ENCODE measurements at regions not wholly inside any gene's neighbourhood (a gene's known extent, or its start where the extent isn't known, plus 50 kb on each side); places are given as distances from the start of the nearest gene placed in this dataset.

GRCh38 chr20:17012546-17013226 lies 214.2 kb upstream of the PCSK2 start:
- DNase-seq (ENCODE audit: low read depth, low spot score) (no peak), FAIRE-seq (no peak)
- Histone ChIP-seq H4K20me1 (ENCODE audit: control insufficient read depth, extremely low read depth, insufficient read depth, low read length) (no peaks in the 10 kb centered on the region), H2AFZ (ENCODE audit: control insufficient read depth, low read length) (no peak overlapping the region), H3K4me1 (ENCODE audit: control insufficient read depth, extremely low read depth, insufficient read depth, low read length) (no peaks in the 10 kb centered on the region), H3K36me3 (ENCODE audit: control insufficient read depth in 2 of 2, extremely low read depth in 1 of 2, insufficient read depth in 2 of 2, low read length in 2 of 2) (no peaks in the 10 kb centered on the region), H3K4me2 (ENCODE audit: control insufficient read depth, extremely low read depth, insufficient read depth, low read depth, low read length) (no peak overlapping the region), H3K79me2 (ENCODE audit: control insufficient read depth, insufficient read depth, low read length) (no peaks in the 10 kb centered on the region), H3K27me3 (ENCODE audit: control insufficient read depth, extremely low read depth, insufficient read depth, low read length) (no peaks in the 10 kb centered on the region), H3K27ac (ENCODE audit: control insufficient read depth, insufficient read depth, low read length) (no peak overlapping the region), H3K9me1 (ENCODE audit: control insufficient read depth, extremely low read depth, insufficient read depth, low read length) (no peaks in the 10 kb centered on the region), H3K9me3 (ENCODE audit: control insufficient read depth, low read depth, low read length) (no peaks in the 10 kb centered on the region), H3K4me3 (ENCODE audit: control insufficient read depth in 2 of 3, extremely low read depth in 1 of 3, insufficient read depth in 2 of 3, low read depth in 1 of 3, low read length in 3 of 3) (no peak overlapping the region), H3K9ac (ENCODE audit: control insufficient read depth, extremely low read depth, insufficient read depth, low read length) (no peak overlapping the region)
- dilution Hi-C loops (cut with MboI; ENCODE audit: extremely low pct_ligation_motif_present, low sequenced_read_pairs): no loop called here
- no peak for TF ChIP-seq CTCF (optimal IDR thresholded peaks at IDR 0.05 in 1 of 3, IDR thresholded peaks at IDR 0.05 in 1 of 3, conservative IDR thresholded peaks at IDR 0.05 in 1 of 3; ENCODE audit: extremely low read depth in 1 of 3, insufficient read depth in 2 of 3, low read length in 3 of 3)
- TF ChIP-seq EZH2 (IDR thresholded peaks at IDR 0.05; ENCODE audit: low read length): no peak

- TF ChIP-seq EZH2 (IDR thresholded peaks at IDR 0.05; ENCODE audit: low read length) (no peak), CTCF (optimal IDR thresholded peaks at IDR 0.05 in 1 of 3, IDR thresholded peaks at IDR 0.05 in 1 of 3, conservative IDR thresholded peaks at IDR 0.05 in 1 of 3; ENCODE audit: extremely low read depth in 1 of 3, insufficient read depth in 2 of 3, low read length in 3 of 3) (no peak)
- H3K79me2 ChIP-seq (ENCODE audit: control insufficient read depth, insufficient read depth, low read length): no peaks in the 10 kb centered on the region
- no peak overlapping the region for H3K4me3 ChIP-seq (ENCODE audit: control insufficient read depth in 2 of 3, extremely low read depth in 1 of 3, insufficient read depth in 2 of 3, low read depth in 1 of 3, low read length in 3 of 3)
- H3K4me2 ChIP-seq (ENCODE audit: control insufficient read depth, extremely low read depth, insufficient read depth, low read depth, low read length): no peak overlapping the region
- no peaks in the 10 kb centered on the region for H3K27me3 ChIP-seq (ENCODE audit: control insufficient read depth, extremely low read depth, insufficient read depth, low read length)
- H2AFZ ChIP-seq (ENCODE audit: control insufficient read depth, low read length): no peak overlapping the region
- no peak for DNase-seq (ENCODE audit: low read depth, low spot score)
- no peak overlapping the region for H3K9ac ChIP-seq (ENCODE audit: control insufficient read depth, extremely low read depth, insufficient read depth, low read length)
- H3K27ac ChIP-seq (ENCODE audit: control insufficient read depth, insufficient read depth, low read length): no peak overlapping the region
- H4K20me1 ChIP-seq (ENCODE audit: control insufficient read depth, extremely low read depth, insufficient read depth, low read length): no peaks in the 10 kb centered on the region
- H3K9me3 ChIP-seq (ENCODE audit: control insufficient read depth, low read depth, low read length): no peaks in the 10 kb centered on the region
- dilution Hi-C loops (cut with MboI; ENCODE audit: extremely low pct_ligation_motif_present, low sequenced_read_pairs): no loop called here
- FAIRE-seq: no peak
- no peaks in the 10 kb centered on the region for H3K9me1 ChIP-seq (ENCODE audit: control insufficient read depth, extremely low read depth, insufficient read depth, low read length)
- H3K36me3 ChIP-seq (ENCODE audit: control insufficient read depth in 2 of 2, extremely low read depth in 1 of 2, insufficient read depth in 2 of 2, low read length in 2 of 2): no peaks in the 10 kb centered on the region
- H3K4me1 ChIP-seq (ENCODE audit: control insufficient read depth, extremely low read depth, insufficient read depth, low read length): no peaks in the 10 kb centered on the region
These were observed 212.6 kb upstream of the PCSK2 start for GRCh38 chr20:17014217-17014616.

All from keratinocyte (primary cell).